ENCODE measurements at regions not wholly inside any gene's neighbourhood (a gene's known extent, or its start where the extent isn't known, plus 50 kb on each side); places are given as distances from the start of the nearest gene placed in this dataset.

GRCh38 chr3:144407335-144407734, 435.7 kb downstream of the DIPK2A start:
- TF ChIP-seq CTCF (IDR thresholded peaks at IDR 0.05; ENCODE audit: low read length) (no peak), EZH2 (IDR thresholded peaks at IDR 0.05; ENCODE audit: borderline replicate concordance, low read length) (no peak)
